ENCODE measurements at regions not wholly inside any gene's neighbourhood (a gene's known extent, or its start where the extent isn't known, plus 50 kb on each side); places are given as distances from the start of the nearest gene placed in this dataset.
"Not testable (repeated sequence)": the region's sequence is repeated elsewhere in the genome, so short reads cannot be mapped to it uniquely, and the experiment has no call there.

DNA sequence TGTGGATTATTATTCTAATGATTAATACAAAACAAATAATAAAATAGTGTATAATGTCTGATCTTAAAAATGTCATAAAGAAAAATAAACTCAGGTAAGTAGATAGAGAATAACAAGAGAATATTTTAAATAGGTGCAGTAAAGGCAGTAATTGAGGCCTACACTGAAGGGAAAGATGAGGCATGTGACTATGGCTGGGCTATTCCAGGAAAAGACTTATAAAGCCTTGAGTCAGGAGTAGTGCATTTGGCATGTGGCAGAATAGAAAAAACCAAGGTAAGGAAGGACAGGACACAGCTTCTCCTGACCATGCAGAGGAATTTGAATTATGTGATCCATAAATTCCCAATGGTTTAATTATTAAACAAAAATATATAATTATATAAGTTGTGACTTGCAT is 215.6 kb upstream of the C1QTNF3 start:
- H3K36me3 ChIP-seq (replicated peaks); in situ Hi-C loops (cut with MboI; ENCODE audit: low sequenced_read_pairs); H3K4me1 ChIP-seq; H3K9me3 ChIP-seq; H3K4me3 ChIP-seq; DNase-seq (ENCODE audit: low spot score in 2 of 2); H3K27me3 ChIP-seq (ENCODE audit: low read depth): not testable (repeated sequence)

DNA sequence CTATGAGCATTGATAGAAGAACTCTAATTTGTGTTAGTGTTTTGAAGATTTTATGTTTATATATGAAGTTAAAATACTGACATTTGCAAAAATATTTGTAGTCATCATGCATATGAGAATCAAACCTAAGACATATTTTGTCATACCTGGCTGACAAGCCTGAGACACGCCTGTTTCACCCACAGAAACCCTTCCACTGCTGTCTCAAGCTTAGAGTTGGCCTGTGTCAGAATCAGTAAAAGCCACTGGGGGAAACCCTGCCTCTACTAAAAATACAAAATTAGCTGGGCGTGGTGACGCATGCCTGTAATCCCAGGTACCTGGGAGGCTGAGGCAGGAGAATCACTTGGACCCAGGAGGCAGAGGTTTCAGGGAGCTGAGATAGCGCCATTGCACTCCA is 218.0 kb upstream of the C1QTNF3 start:
- H3K9me3 ChIP-seq; H3K36me3 ChIP-seq (replicated peaks); DNase-seq (ENCODE audit: low spot score in 2 of 2); H3K4me3 ChIP-seq; H3K4me1 ChIP-seq; in situ Hi-C loops (cut with MboI; ENCODE audit: low sequenced_read_pairs); H3K27me3 ChIP-seq (ENCODE audit: low read depth): not testable (repeated sequence)

DNA sequence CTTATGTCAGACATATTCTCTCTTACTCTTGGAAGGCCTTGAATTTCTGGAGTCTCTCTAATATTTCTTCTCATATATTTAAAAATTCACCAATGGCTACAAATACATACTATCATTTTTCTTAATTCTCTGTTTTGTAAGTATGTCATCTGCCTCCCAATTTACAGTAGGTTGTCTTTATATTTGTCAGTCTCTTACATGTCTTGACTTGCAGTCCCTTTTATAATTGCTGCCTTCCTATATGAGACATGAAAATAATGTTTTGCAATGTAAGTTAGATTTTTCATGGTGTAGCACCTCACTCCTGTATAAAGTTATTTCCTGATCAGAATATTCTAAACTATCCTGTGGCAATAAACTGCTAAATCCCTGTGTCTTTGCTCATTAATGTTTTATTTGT is 223.1 kb upstream of the C1QTNF3 start:
- H3K27me3 ChIP-seq (ENCODE audit: low read depth); H3K36me3 ChIP-seq (replicated peaks); H3K4me3 ChIP-seq; H3K9me3 ChIP-seq; H3K4me1 ChIP-seq; DNase-seq (ENCODE audit: low spot score in 2 of 2); in situ Hi-C loops (cut with MboI; ENCODE audit: low sequenced_read_pairs): not testable (repeated sequence)

DNA sequence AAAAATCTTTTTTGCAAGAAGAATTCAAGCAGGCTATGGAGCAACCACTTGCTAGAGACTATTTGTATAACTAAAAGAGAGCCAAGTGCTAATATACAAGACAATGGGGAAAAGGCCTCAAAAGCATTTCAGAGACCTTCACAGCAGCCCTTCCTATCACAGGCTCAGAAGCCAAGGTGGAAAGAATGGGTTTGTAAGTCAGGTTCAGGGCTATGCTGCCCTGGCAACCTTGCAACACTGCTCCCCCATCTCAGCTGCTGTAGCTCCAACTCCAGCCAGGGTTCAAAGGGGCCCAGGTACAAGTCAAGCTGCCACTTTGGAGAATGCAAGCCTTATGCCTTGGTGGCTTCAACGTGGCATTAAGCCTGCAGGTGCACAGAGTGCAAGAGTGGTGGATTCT is 253.7 kb upstream of the C1QTNF3 start:
- in situ Hi-C loops (cut with MboI; ENCODE audit: low sequenced_read_pairs); H3K36me3 ChIP-seq (replicated peaks); H3K4me1 ChIP-seq; H3K4me3 ChIP-seq; H3K9me3 ChIP-seq; H3K27me3 ChIP-seq (ENCODE audit: low read depth): not testable (repeated sequence)
- DNase-seq (ENCODE audit: low spot score in 2 of 2): peak; percentile 21 to 32

DNA sequence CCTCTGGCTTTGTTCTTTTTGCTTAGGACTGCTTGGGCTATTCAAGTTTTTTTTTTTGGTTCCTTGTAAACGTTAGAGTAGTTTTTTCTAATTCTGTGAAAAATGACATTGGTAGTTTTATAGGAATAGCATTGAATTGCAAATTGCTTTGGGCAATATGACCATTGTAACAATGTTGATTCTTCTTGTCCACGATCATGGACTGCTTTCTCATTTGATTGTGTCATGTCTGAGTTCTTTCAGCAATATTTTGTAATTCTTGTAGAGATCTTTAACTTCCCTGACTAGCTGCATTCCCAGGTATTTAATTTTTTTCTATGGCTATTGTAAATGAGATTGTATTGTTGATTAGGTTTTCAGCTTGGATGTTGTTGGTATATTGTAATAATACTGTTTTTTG is 286.2 kb upstream of the C1QTNF3 start:
- peak in 1 of 2 experiments; percentile 69 for DNase-seq (ENCODE audit: low spot score in 2 of 2)
- H3K4me3 ChIP-seq; H3K4me1 ChIP-seq; in situ Hi-C loops (cut with MboI; ENCODE audit: low sequenced_read_pairs); H3K27me3 ChIP-seq (ENCODE audit: low read depth); H3K9me3 ChIP-seq; H3K36me3 ChIP-seq (replicated peaks): not testable (repeated sequence)

DNA sequence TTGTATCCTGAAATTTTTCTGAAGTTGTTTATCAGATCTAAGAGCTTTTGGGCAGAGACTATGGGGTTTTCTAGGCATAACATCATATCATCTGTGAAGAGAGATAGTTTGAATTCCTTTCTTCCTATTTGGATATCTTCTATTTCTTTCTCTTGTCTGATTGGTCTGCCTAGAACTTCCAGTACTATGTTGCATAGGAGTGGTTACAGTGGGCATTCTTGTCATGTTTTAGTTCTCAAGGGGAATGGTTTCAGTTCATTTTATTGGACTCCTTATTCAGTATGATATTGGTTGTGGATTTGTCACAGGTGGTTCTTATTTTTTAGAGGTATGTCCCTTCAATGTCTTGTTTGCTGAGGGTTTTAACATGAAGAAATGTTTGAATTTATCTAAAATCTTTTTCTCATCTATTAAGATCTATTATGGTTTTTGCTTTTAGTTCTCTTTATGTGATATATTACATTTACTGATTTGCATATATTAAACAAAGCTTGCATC is 286.6 kb upstream of the C1QTNF3 start:
- H3K27me3 ChIP-seq (ENCODE audit: low read depth); H3K4me3 ChIP-seq; in situ Hi-C loops (cut with MboI; ENCODE audit: low sequenced_read_pairs); H3K4me1 ChIP-seq; DNase-seq (ENCODE audit: low spot score in 2 of 2); H3K9me3 ChIP-seq; H3K36me3 ChIP-seq (replicated peaks): not testable (repeated sequence)

DNA sequence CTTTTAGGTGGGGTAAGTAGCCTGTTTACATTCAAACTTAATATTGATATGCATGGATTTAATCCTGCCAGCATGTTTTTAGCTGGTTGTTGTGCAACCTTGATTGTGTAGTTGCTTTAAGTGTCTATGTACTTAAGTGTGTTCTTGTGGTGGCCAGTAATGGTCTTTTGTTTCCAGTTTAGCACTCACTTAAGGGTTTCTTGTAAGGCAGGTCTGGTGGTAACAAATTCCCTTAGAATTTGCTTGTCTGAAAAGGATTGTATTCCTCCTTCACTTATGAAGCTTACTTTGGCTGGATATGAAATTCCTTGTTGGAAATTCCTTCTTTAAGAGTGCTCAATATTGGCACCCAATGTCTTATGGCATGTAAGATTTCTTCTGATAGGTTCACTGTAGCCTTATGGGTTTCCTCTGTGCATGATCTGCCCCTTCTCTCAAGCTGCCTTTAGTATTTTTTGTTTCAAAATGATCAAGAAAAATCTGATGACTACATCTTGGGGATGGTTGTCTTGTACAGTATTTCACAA is 289.0 kb upstream of the C1QTNF3 start:
- H3K9me3 ChIP-seq; H3K4me3 ChIP-seq; DNase-seq (ENCODE audit: low spot score in 2 of 2); in situ Hi-C loops (cut with MboI; ENCODE audit: low sequenced_read_pairs); H3K4me1 ChIP-seq; H3K36me3 ChIP-seq (replicated peaks); H3K27me3 ChIP-seq (ENCODE audit: low read depth): not testable (repeated sequence)

DNA sequence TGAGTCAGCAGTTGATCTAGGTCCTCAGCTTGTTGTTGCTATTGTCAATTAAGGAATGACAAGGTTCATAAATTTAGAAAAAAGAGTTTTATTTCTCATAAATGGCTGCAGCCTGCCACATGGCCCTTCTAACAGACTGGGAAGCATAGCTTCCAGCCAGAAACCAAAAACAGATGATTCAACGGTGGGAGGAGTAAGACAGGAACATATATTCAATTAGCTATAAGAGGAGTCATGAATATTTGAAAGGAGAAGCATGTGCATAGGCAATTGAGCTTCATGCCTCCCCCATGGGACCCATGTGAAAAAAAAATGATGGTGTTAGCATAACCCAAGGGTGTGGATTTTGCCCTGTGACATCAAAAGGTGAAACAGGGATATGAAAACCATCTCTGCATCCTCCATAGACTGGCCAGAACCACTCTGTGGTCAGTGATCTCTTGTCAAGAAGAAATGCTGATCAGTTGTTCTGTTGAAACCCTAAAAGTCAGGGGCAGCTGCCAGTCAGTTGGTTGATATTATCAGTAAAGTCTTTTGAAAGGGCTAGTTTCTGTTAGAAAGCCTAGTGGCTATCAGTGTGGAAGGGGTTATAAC is 296.5 kb upstream of the C1QTNF3 start:
- in situ Hi-C loops (cut with MboI; ENCODE audit: low sequenced_read_pairs); DNase-seq (ENCODE audit: low spot score in 2 of 2): not testable (repeated sequence)

DNA sequence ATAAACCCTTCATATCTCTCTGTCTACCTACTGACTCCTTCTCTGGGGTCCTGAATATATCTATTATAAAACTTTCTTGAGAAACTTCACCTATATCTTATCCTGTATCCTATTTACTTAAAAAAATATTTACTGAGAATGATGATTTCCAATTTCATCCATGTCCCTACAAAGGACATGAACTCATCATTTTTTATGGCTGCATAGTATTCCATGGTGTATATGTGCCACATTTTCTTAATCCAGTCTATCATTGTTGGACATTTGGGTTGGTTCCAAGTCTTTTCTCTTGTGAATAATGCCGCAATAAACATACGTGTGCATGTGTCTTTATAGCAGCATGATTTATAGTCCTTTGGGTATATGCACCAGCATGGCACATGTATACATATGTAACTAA is 301.7 kb upstream of the RAI14 start:
- DNase-seq (ENCODE audit: low spot score in 2 of 2); H3K27me3 ChIP-seq (ENCODE audit: low read depth); H3K36me3 ChIP-seq (replicated peaks); H3K9me3 ChIP-seq; in situ Hi-C loops (cut with MboI; ENCODE audit: low sequenced_read_pairs); H3K4me3 ChIP-seq; H3K4me1 ChIP-seq: not testable (repeated sequence)

More for the DNA sequence above, 296.5 kb upstream of the C1QTNF3 start:
- H3K4me3 ChIP-seq; H3K36me3 ChIP-seq (replicated peaks); H3K9me3 ChIP-seq; H3K4me1 ChIP-seq; H3K27me3 ChIP-seq (ENCODE audit: low read depth): not testable (repeated sequence)

DNA sequence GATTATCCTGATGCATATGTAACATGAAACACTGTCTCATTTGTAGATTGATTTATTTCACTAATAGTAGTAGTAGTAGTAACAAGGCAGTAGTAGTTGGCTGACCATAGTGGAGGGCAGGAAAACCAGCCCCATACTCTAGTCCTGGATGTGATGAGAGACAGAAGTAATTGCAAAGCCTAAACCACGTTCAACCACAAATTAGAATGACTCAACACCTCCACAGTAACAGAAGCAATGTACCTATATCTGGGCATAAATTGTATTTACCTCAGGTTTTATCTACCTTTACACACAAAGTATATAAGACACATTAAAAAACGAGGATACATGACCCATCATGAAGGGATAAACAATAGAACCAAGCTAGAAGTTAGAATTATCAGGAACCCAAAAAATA is 284.7 kb upstream of the RAI14 start:
- DNase-seq (ENCODE audit: low spot score in 2 of 2); H3K36me3 ChIP-seq (replicated peaks); H3K4me3 ChIP-seq; H3K9me3 ChIP-seq; in situ Hi-C loops (cut with MboI; ENCODE audit: low sequenced_read_pairs); H3K27me3 ChIP-seq (ENCODE audit: low read depth); H3K4me1 ChIP-seq: not testable (repeated sequence)

DNA sequence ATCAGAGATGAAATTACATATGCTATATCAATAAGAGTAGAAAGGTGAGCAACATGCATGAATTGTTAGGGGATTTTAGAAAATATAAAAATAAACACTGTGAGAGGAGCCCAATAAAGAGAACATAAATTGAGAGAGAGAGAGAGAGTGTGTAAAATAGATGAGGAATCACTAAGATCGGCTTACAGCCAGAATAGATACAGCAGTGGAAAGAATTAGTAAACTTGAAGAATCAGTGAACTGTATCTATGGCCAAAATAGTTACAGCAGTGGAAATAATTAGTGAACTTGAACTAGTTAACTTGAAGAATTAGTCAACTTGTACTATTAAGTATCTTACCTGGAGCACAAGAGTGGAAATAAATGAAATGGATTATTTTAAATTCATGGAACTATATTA is 284.3 kb upstream of the RAI14 start:
- in situ Hi-C loops (cut with MboI; ENCODE audit: low sequenced_read_pairs): not testable (repeated sequence)

DNA sequence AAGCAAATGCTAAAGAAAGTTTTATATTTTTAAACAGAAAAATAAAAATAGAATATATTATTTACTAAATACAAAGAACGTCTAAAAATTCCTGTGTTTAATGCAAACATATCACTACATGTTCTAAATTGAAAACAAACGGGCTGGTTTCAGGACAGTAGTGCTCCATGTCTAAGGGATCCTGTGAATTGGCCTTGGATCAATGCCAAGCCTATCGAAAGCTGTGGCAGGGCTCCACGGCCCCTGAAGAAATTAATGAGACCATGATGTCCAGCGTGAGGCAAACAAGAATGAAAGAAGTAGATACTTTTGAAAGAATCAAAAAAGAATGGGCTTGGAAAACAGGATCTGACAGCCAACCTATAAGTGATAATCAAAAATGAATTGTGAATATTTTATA is 283.4 kb upstream of the RAI14 start:
- DNase-seq (ENCODE audit: low spot score in 2 of 2); H3K27me3 ChIP-seq (ENCODE audit: low read depth); H3K9me3 ChIP-seq; H3K4me3 ChIP-seq; H3K4me1 ChIP-seq; in situ Hi-C loops (cut with MboI; ENCODE audit: low sequenced_read_pairs); H3K36me3 ChIP-seq (replicated peaks): not testable (repeated sequence)

More for the DNA sequence above, 284.3 kb upstream of the RAI14 start:
- H3K4me1 ChIP-seq; H3K4me3 ChIP-seq; H3K36me3 ChIP-seq (replicated peaks); H3K9me3 ChIP-seq; H3K27me3 ChIP-seq (ENCODE audit: low read depth); DNase-seq (ENCODE audit: low spot score in 2 of 2): not testable (repeated sequence)

DNA sequence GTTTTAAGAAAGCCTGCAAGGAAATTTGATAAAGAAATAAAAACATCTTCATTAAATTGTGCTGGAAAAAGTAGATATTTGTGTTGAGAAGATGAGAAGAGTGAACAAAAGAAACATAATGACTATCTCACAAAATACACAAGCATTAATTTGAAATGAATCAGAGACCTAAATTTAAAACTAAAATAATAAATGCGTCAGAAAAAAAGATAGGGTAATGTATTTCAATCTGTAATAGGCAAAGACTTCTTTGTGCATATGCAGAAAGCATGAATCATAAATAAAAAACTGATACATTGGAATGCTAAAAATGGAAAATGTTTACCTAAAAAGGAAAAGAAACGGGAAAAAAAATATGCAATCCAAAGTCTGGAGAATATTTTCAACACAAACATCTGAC is 278.5 kb upstream of the RAI14 start:
- H3K9me3 ChIP-seq; H3K4me3 ChIP-seq; DNase-seq (ENCODE audit: low spot score in 2 of 2); in situ Hi-C loops (cut with MboI; ENCODE audit: low sequenced_read_pairs); H3K4me1 ChIP-seq; H3K36me3 ChIP-seq (replicated peaks); H3K27me3 ChIP-seq (ENCODE audit: low read depth): not testable (repeated sequence)

DNA sequence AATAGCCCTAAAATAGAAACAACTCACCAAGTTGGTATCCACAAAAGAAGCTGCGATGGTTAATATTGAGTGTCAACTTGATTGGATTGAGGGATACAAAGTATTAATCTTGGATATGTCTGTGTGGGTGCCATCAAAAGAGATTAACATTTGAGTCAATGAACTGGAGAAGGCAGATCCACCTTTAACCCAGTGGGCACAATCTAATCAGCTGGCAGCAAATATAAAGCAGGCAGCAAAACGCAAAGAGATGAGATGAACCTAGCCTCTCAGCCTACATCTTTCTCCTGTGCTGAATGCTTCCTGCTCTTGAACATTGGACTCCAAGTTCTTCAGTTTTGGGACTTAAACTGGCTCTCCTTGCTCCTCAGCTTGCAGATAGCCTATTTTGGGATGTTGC is 277.6 kb upstream of the RAI14 start:
- H3K4me1 ChIP-seq; H3K36me3 ChIP-seq (replicated peaks); H3K27me3 ChIP-seq (ENCODE audit: low read depth); H3K9me3 ChIP-seq; in situ Hi-C loops (cut with MboI; ENCODE audit: low sequenced_read_pairs); H3K4me3 ChIP-seq; DNase-seq (ENCODE audit: low spot score in 2 of 2): not testable (repeated sequence)

DNA sequence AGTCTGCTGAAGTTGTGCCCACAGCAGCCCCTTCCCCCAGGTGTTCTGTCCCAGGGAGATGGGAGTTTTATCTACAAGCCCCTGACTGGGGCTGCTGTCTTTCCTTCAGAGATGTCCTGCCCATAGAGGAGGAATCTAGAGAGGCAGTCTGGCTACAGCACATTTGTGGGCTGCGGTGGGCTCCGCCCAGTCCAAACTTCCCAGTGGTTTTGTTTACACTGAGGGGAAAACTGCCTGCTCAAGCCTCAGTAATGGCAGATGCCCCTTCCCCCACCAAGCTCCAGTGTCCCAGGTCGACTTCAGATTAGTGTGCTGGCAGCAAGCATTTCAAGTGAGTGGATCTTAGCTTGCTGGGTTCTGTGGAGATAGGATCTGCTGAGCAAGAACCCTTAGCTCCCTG is 267.4 kb upstream of the RAI14 start:
- in situ Hi-C loops (cut with MboI; ENCODE audit: low sequenced_read_pairs); H3K4me1 ChIP-seq; DNase-seq (ENCODE audit: low spot score in 2 of 2); H3K9me3 ChIP-seq; H3K27me3 ChIP-seq (ENCODE audit: low read depth); H3K36me3 ChIP-seq (replicated peaks); H3K4me3 ChIP-seq: not testable (repeated sequence)
